Stimulated activated naive B cell treated with anti-CD40 and anti-IgM and Interleukin-4, amounts not matched to agents 10 μg/mL and 1 μg/mL and 100 μg/mL, for 72 hours (primary cell): ENCODE measurements at regions not wholly inside any gene's neighbourhood (a gene's known extent, or its start where the extent isn't known, plus 50 kb on each side); places are given as distances from the start of the nearest gene placed in this dataset.
"Not testable (repeated sequence)": the region's sequence is repeated elsewhere in the genome, so short reads cannot be mapped to it uniquely, and the experiment has no call there.

ENCODE experiments used
- ATAC-seq, 2 donors: fragments of 150-1000 bp; cut with Tn5 transposase; replicated peaks; 2 replicates each; pipeline ENCODE4 v1.10.0; 2021; ENCODE audit warnings: moderate library complexity in 1 of 2
- DNase-seq: peaks from one replicate; pipeline ENCODE4 v3.0.0; 2021
- H3K27ac Mint-ChIP-seq: one replicate; pipeline ENCODE4 v1.8.0; 2022; ENCODE audit warnings: mild to moderate bottlenecking, mixed read lengths
- H3K27me3 Mint-ChIP-seq, 2 donors: one replicate each; pipeline ENCODE4 v1.8.0; 2022; ENCODE audit warnings: mixed read lengths in 2 of 2
- H3K36me3 Mint-ChIP-seq, 2 donors: one replicate each; pipeline ENCODE4 v1.8.0; 2022; ENCODE audit warnings: mixed read lengths in 2 of 2, mild to moderate bottlenecking in 1 of 2
- H3K4me1 Mint-ChIP-seq, 2 donors: one replicate each; pipeline ENCODE4 v1.8.0; 2022; ENCODE audit warnings: mixed read lengths in 2 of 2, mild to moderate bottlenecking in 1 of 2
- H3K4me3 Mint-ChIP-seq, 2 donors: one replicate each; pipeline ENCODE4 v1.8.0; 2022; ENCODE audit warnings: mild to moderate bottlenecking in 2 of 2, mixed read lengths in 2 of 2, moderate library complexity in 1 of 2
- H3K9me3 Mint-ChIP-seq, 2 donors: one replicate each; pipeline ENCODE4 v1.8.0; 2022; ENCODE audit warnings: mixed read lengths in 2 of 2, mild to moderate bottlenecking in 1 of 2

- peaks cover 0 to 4% of the 10 kb centered on the region in 2 donors for H3K36me3 Mint-ChIP-seq
- peaks cover 4 to 5% of the 10 kb centered on the region in 2 donors for H3K9me3 Mint-ChIP-seq
- no peak overlapping the region for H3K27ac Mint-ChIP-seq
- no peak for DNase-seq
- ATAC-seq, result no peak
- no peak overlapping the region for H3K4me3 Mint-ChIP-seq
- H3K4me1 Mint-ChIP-seq, result no peaks in the 10 kb centered on the region
- no peaks in the 10 kb centered on the region for H3K27me3 Mint-ChIP-seq
Observed at GRCh38 chr13:38090913-38091312, 221.3 kb upstream of the TRPC4 start.

GRCh38 chr13:38086721-38087120, 217.1 kb upstream of the TRPC4 start:
- Mint-ChIP-seq H3K36me3 (peaks cover 0 to 8% of the 10 kb centered on the region in 2 donors), H3K27me3 (no peaks in the 10 kb centered on the region), H3K9me3 (peaks cover 13 to 22% of the 10 kb centered on the region in 2 donors), H3K4me3 (no peak overlapping the region), H3K4me1 (no peaks in the 10 kb centered on the region), H3K27ac (no peak overlapping the region)
- ATAC-seq (no peak), DNase-seq (no peak)

- no peaks in the 10 kb centered on the region for H3K4me1 Mint-ChIP-seq
- H3K27ac Mint-ChIP-seq, result no peak overlapping the region
- H3K27me3 Mint-ChIP-seq, result no peaks in the 10 kb centered on the region
- ATAC-seq (no peak), DNase-seq (no peak)
- H3K4me3 Mint-ChIP-seq, result no peak overlapping the region
- peaks cover 18 to 28% of the 10 kb centered on the region in 2 donors for H3K9me3 Mint-ChIP-seq
- peaks cover 0 to 8% of the 10 kb centered on the region in 2 donors for H3K36me3 Mint-ChIP-seq
Observed at GRCh38 chr13:38086013-38086412, 216.4 kb upstream of the TRPC4 start.

GRCh38 chr13:38073931-38074330, 204.4 kb upstream of the TRPC4 start:
- no peak overlapping the region for H3K27ac Mint-ChIP-seq
- H3K9me3 Mint-ChIP-seq, result peaks cover 3% of the 10 kb centered on the region in 2 donors
- DNase-seq (no peak), ATAC-seq (no peak)
- no peaks in the 10 kb centered on the region for H3K27me3 Mint-ChIP-seq
- H3K36me3 Mint-ChIP-seq, result no peaks in the 10 kb centered on the region
- no peaks in the 10 kb centered on the region for H3K4me1 Mint-ChIP-seq
- H3K4me3 Mint-ChIP-seq, result no peak overlapping the region

- no peak for ATAC-seq
- Mint-ChIP-seq H3K9me3 (peaks cover 3 to 8% of the 10 kb centered on the region in 2 donors), H3K36me3 (no peaks in the 10 kb centered on the region), H3K4me1 (no peaks in the 10 kb centered on the region), H3K4me3 (no peak overlapping the region), H3K27ac (no peak overlapping the region), H3K27me3 (no peaks in the 10 kb centered on the region)
- no peak for DNase-seq
Observed at GRCh38 chr13:38072696-38073095, 203.1 kb upstream of the TRPC4 start.

- H3K4me1 Mint-ChIP-seq, H3K27ac Mint-ChIP-seq, ATAC-seq, H3K36me3 Mint-ChIP-seq, DNase-seq, H3K4me3 Mint-ChIP-seq, H3K27me3 Mint-ChIP-seq: not testable (repeated sequence)
- H3K9me3 Mint-ChIP-seq, result peaks cover 0 to 11% of the 10 kb centered on the region in 2 donors
Observed at GRCh38 chr13:38071340-38071739, 201.8 kb upstream of the TRPC4 start.

- H3K4me3 Mint-ChIP-seq, result no peak overlapping the region
- no peak overlapping the region for H3K27ac Mint-ChIP-seq
- H3K36me3 Mint-ChIP-seq, result no peaks in the 10 kb centered on the region
- no peak for ATAC-seq
- H3K4me1 Mint-ChIP-seq, result no peaks in the 10 kb centered on the region
- no peaks in the 10 kb centered on the region for H3K27me3 Mint-ChIP-seq
- peaks cover 0 to 1% of the 10 kb centered on the region in 2 donors for H3K9me3 Mint-ChIP-seq
- no peak for DNase-seq
Observed at GRCh38 chr13:38053896-38054295, 184.3 kb upstream of the TRPC4 start.

- H3K36me3 Mint-ChIP-seq, result peaks cover 2 to 13% of the 10 kb centered on the region in 2 donors
- no peaks in the 10 kb centered on the region for H3K4me1 Mint-ChIP-seq
- no peaks in the 10 kb centered on the region for H3K27me3 Mint-ChIP-seq
- H3K9me3 Mint-ChIP-seq, result peaks cover 6% of the 10 kb centered on the region in 2 donors
- H3K4me3 Mint-ChIP-seq, result no peak overlapping the region
- ATAC-seq (no peak), DNase-seq (no peak)
- H3K27ac Mint-ChIP-seq, result no peak overlapping the region
Observed at GRCh38 chr13:38046049-38046376, 176.4 kb upstream of the TRPC4 start.

- H3K27me3 Mint-ChIP-seq, result no peaks in the 10 kb centered on the region
- no peak overlapping the region for H3K27ac Mint-ChIP-seq
- H3K4me3 Mint-ChIP-seq, result no peak overlapping the region
- no peaks in the 10 kb centered on the region for H3K4me1 Mint-ChIP-seq
- ATAC-seq (no peak), DNase-seq (no peak)
- peaks cover 2 to 13% of the 10 kb centered on the region in 2 donors for H3K36me3 Mint-ChIP-seq
- peaks cover 6% of the 10 kb centered on the region in 2 donors for H3K9me3 Mint-ChIP-seq
Observed at GRCh38 chr13:38045278-38046048, 175.9 kb upstream of the TRPC4 start.

GRCh38 chr13:38044067-38044466, 174.5 kb upstream of the TRPC4 start:
- ATAC-seq, result no peak
- Mint-ChIP-seq H3K9me3 (peaks cover 8 to 10% of the 10 kb centered on the region in 2 donors), H3K27ac (no peak overlapping the region), H3K36me3 (peaks cover 2 to 13% of the 10 kb centered on the region in 2 donors), H3K27me3 (no peaks in the 10 kb centered on the region), H3K4me1 (no peaks in the 10 kb centered on the region), H3K4me3 (no peak overlapping the region)
- DNase-seq, result no peak

- peaks cover 6 to 10% of the 10 kb centered on the region in 2 donors for H3K9me3 Mint-ChIP-seq
- no peak for ATAC-seq
Observed at GRCh38 chr13:38042771-38043170, 173.2 kb upstream of the TRPC4 start.

GRCh38 chr13:38024431-38024830, 154.9 kb upstream of the TRPC4 start:
- no peak overlapping the region for H3K4me3 Mint-ChIP-seq
- no peaks in the 10 kb centered on the region for H3K36me3 Mint-ChIP-seq
- DNase-seq (no peak), ATAC-seq (no peak)
- H3K27ac Mint-ChIP-seq, result no peak overlapping the region
- no peaks in the 10 kb centered on the region for H3K27me3 Mint-ChIP-seq
- no peaks in the 10 kb centered on the region for H3K4me1 Mint-ChIP-seq
- peaks cover 11 to 19% of the 10 kb centered on the region in 2 donors for H3K9me3 Mint-ChIP-seq

More at GRCh38 chr13:38042771-38043170, 173.2 kb upstream of the TRPC4 start:
- Mint-ChIP-seq H3K4me3 (no peak overlapping the region), H3K4me1 (no peaks in the 10 kb centered on the region), H3K27me3 (no peaks in the 10 kb centered on the region), H3K36me3 (peaks cover 2 to 12% of the 10 kb centered on the region in 2 donors), H3K27ac (no peak overlapping the region)
- DNase-seq, result no peak

GRCh38 chr13:38017320-38017719, 147.7 kb upstream of the TRPC4 start:
- no peak for ATAC-seq
- peaks cover 21 to 32% of the 10 kb centered on the region in 2 donors for H3K9me3 Mint-ChIP-seq
- no peaks in the 10 kb centered on the region for H3K27me3 Mint-ChIP-seq
- H3K4me1 Mint-ChIP-seq, result no peaks in the 10 kb centered on the region
- no peak overlapping the region for H3K4me3 Mint-ChIP-seq
- no peak for DNase-seq
- H3K27ac Mint-ChIP-seq, result no peak overlapping the region
- no peaks in the 10 kb centered on the region for H3K36me3 Mint-ChIP-seq

GRCh38 chr13:38013676-38014075, 144.1 kb upstream of the TRPC4 start:
- Mint-ChIP-seq H3K27ac (no peak overlapping the region), H3K36me3 (no peaks in the 10 kb centered on the region), H3K27me3 (no peaks in the 10 kb centered on the region), H3K9me3 (peaks cover 10 to 13% of the 10 kb centered on the region in 2 donors), H3K4me3 (no peak overlapping the region), H3K4me1 (no peaks in the 10 kb centered on the region)
- ATAC-seq, result no peak
- no peak for DNase-seq

- Mint-ChIP-seq H3K36me3 (no peaks in the 10 kb centered on the region), H3K27me3 (no peaks in the 10 kb centered on the region), H3K9me3 (peaks cover 5 to 6% of the 10 kb centered on the region in 2 donors), H3K4me3 (no peak overlapping the region), H3K27ac (no peak overlapping the region), H3K4me1 (no peaks in the 10 kb centered on the region)
- DNase-seq (no peak), ATAC-seq (no peak)
Observed at GRCh38 chr13:38012096-38012495, 142.5 kb upstream of the TRPC4 start.
